DMS53 treated with DMSO at 0.1 percent for 48 hours (cell line): ENCODE measurements at regions not wholly inside any gene's neighbourhood (a gene's known extent, or its start where the extent isn't known, plus 50 kb on each side); places are given as distances from the start of the nearest gene placed in this dataset.

Source experiments
- DNase-seq: peaks from one replicate; lab custom pipeline; 2025; ENCODE audit not compliant: unreplicated experiment; lab: John Stamatoyannopoulos, UW

- DNase-seq, result no peak
Observed at GRCh38 chr19:27777242-27777641, 1435.7 kb downstream of the UQCRFS1 start.

- no peak for DNase-seq
Observed at GRCh38 chr19:27776524-27776923, 1436.4 kb downstream of the UQCRFS1 start.

DNA sequence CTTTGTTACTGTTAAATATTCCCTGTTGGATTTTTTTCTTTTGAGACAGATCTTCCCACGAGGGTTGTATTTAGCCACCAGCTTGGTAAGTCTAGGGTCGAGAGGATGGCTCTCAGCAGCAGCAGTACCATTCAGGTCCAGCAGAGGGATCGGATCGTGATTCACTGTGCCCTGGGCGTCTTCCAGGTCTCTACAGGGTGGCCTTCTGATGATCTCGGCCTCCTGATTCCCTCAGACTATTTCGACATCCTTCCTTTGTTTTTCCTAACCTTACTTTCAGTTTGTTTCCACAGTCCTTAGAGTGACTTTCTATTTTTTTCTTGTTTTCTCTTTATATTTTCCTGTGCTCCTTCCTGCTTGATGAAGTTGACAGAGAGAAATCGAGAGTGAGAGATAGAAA is 1436.9 kb downstream of the UQCRFS1 start:
- no peak for DNase-seq

DNA sequence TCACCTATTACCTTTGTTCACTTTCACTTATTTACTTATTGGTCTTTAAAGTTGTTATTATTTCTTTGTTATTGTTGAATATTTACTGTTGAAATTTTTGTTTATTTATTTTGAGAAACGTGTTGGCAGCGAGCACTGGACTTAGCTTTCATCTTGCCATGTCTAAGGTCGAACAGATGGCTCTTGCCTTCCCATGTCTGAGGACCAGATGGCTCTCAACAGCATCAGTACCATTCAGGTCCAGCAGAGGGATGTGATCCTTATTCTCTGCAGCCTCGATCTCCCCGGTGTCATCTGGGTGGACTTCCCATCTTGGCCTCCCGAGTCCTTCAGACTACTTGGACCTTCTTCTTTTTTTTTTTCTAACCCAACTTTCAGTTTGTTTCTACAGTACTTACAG is 1437.6 kb downstream of the UQCRFS1 start:
- no peak for DNase-seq

GRCh38 chr19:27774827-27775226 is 1438.1 kb downstream of the UQCRFS1 start:
- DNase-seq, result no peak

DNA sequence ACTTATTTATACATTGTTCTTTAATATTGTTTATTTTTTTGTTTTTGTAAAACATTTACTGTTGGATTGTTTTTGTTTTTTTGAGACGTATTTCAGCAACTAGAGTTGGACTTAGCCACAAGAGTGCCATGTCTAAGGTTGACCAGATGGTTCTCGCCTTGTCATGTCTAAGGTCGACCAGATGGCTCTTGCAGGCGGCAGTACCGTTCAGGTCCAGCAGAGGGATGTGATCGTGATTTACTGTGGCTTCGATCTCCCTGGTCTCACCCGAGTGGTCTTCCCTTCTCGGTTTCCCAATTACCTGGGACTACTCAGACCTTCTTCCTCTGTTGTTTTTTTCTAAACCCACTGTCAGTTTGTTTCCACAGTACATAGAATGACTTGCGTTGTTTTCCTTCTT is 1438.6 kb downstream of the UQCRFS1 start:
- DNase-seq, result no peak

DNA sequence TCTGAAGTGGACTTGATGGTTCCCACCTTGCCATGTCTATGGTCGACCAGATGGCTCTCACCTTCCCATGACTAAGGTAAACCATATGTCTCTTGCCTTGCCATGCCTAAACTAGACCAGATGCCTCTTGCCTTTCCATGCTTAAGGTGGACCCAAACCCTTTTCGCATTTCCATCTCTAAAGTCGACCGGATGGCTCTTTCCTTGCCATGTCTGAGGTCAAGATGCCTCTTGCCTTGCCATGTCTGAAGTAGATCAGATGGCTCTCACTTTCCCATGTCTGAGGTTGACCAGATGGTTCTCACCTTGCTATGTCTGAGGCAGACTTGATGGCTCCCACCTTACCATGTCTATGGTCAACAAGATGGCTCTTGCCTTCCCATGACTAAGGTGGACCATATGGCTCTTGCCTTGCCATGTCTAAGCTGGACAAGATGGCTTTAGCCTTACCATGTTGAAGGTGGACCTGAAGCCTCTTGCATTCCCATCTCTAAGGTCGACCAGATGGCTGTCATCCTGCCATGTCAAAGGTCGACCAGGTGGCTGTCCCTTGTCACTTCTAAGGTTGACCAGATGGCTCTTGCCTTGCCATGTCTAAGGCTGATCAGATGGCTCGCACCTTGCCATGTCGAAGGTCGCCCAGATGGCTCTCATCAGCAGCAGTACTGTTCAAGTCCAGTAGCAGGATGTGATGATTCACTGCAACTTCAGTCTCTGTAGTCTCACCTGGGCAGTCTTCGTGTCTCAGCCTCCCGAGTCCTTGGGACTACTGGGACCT is 1439.4 kb downstream of the UQCRFS1 start:
- DNase-seq, result no peak

- no peak for DNase-seq
Observed at GRCh38 chr19:27772059-27772458, 1440.9 kb downstream of the UQCRFS1 start.

DNA sequence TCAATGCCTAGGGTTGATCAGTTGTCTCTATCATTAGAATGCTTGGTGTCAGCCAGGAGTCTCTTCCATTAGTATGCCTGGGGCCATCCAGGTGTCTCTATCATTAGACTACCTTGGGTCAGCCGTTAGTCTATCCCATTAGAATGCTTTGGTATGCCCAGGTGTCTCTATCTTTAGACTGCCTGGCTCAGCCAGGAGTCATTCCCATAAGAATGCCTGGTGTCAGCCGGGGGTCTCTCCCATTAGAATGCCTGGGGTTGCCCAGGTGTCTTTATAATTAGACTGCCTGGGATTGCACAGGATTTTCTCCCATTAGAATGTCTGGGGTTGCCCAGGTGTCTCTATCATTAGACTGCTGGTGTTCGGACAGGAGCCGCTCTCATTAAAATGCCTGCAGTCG is 1442.9 kb downstream of the UQCRFS1 start:
- no peak for DNase-seq

DNA sequence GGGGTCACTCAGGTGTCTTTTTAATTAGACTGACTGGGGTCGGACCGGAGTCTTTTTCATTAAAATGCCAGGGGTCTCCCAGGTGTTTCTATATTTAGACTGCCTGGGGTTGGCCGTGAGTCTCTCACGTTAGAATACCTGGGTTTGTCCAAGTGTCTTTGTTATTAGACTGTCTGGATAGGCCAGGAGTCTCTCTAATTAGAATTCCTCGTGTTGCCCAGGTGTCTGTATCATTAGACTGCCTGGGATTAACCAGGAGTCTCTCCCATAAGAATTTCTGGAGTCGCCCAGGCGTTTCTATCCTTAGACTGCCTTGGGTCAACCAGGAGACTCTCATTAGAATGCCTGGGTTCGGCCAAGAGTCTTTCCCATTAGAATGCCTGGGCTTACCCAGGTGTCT is 1445.7 kb downstream of the UQCRFS1 start:
- no peak for DNase-seq

- DNase-seq, result no peak
Observed at GRCh38 chr19:27765912-27766725, 1446.8 kb downstream of the UQCRFS1 start.

DNA sequence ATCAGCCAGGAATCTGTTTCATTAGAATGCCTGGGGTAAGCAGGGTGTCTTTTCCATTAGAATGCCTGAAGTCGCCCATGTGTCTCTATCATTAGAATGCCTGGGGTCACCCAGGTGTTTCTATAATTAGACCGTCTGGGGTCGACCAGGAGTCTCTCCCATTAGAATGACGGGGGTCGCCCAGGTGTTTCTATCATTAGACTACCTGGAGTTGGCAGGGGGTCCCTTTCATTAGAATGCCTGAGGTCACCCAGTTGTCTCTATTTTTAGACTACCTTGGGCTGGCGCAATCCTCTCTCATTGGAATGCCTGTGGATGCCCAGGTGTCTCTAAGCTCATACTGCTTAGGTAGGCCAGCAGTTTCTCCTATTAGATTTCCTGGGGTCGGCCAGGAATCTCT is 1447.6 kb downstream of the UQCRFS1 start:
- no peak for DNase-seq

DNA sequence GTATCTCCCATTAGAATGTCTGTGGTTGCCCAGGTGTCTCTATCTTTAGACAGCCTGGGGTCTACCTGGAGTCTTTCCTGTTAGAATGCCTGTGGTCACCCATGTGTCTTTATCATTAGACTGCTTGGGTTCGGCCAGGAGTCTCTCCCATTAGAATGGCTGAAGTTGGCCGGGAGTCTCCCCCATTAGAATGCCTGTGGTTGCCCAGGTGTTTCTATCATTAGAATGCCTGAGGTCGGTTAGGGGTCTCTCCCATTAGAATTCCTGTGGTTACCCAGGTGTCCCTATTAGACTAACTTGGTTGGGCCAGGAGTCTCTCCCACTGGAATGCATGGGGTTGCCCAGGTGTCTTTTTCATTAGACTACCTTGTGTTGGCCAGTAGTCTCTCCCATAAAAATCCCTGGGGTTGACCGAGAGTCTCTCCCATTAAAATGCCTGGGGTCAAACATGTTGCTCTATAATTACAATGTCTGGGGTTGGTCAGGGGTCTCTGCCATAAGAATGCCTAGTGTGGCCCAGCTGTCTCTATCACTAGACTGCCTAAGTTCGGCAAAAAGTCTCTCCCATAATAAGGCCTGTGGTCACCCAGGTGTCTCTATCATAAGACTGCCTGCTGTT is 1448.7 kb downstream of the UQCRFS1 start:
- no peak for DNase-seq

- no peak for DNase-seq
Observed at GRCh38 chr19:27762933-27763332, 1450.0 kb downstream of the UQCRFS1 start.

GRCh38 chr19:27759896-27760295 is 1453.1 kb downstream of the UQCRFS1 start:
- no peak for DNase-seq

DNA sequence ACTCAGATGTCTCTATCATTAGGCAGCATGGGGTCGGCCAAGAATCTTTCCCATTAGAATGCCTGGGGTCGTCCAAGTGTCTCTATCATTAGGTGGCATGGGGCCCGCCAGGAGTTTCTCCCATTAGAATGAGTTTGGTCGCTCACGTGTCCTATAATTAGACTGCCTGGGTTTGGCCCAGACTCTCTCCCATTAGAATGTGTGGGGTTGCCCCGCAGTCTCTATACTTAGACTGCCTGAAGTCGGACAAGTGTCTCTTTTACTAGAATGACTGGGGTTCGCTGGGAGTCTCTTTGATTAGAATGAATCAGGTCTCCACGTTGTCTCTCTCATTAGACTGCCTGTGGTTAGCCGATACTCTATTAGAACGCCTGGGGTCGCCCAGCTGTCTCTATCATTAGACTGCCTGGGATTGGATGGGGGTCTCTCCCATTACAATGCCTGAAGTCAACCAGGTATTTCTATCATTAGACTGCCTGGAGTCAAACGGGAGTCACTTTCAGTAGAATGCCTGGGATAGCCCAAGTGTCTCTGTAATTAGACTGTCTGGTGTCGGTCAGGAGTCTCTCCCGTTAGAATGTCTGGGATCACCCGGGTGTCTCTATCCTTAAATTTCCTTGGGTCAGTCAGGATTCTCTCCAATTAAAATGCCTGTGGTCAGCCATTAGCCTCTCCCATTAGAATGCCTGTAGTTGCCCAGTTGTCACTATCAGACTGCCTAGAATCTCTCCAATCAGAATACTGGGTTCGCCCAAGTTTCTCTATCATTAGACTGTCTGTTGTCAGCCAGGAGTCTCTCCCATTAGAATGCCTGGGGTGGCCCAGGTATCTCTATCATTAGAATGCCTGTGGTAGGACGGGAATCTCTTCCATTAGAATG is 1454.1 kb downstream of the UQCRFS1 start:
- DNase-seq, result no peak

GRCh38 chr19:27754700-27755099 is 1458.3 kb downstream of the UQCRFS1 start:
- DNase-seq, result no peak

DNA sequence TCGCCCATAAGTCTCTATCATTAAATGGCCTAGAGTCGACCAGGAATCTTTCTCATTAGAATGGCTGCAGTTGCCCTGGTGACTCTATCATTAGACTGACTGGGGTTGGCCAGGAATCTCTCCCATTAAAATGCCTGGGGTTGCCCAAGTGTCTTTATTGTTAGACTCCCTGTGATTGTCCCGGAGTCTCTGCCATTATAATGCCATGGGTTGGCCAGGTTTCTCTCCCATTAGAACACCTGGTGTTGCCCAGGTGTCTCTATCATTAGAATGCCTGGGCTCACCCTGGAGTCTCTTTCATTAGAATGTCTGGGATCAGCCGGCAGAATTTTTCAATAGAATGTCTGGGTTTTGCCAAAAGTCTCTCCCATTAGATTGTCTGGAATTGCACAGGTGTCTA is 1459.3 kb downstream of the UQCRFS1 start:
- DNase-seq, result no peak

DNA sequence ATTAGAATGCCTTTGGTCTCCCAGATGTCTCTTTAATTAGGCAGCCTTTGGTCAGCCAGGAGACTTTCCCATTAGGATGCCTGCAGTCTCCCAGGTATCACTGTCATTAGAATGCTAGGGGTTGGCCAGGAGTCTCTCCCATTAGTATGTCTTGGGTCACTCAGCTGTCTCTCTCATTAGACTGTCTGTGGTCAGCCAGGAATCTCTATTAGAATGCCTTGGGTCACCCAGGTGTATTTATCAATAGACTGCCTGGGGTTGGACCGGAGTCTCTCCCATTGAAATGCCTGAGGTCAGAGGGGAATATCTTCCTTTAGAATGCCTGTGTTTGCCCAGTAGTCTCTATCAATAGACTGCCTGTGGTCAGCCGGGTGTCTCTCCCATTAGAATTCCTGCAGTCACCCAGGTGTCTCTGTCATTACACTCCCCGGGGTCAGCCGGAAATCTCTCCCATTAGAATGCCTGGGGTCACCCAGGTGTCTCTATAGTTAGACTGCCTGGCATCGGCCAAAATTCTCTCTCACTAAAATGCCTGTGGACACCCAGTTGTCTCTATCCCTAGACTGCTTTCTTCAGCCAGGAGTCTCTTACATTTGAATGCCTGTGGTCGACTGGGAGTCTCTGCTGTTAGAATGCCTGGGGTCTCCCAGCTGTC is 1460.3 kb downstream of the UQCRFS1 start:
- DNase-seq, result no peak

DNA sequence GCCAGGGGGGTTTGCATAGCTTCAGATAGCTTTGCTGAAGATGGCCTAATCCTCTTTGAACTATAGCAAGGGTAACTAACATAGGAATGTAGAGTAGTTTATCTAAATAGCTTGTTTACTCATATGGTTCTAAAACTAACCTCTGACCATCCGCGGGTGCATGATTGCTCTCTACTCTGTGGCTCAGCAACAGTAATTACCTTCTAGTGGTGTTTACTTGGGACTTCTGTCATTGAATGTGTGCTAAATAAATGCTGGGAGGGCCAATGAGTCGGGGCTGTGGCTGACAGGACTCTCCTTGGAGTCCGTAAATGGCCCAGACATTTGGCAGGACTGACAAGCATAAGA is 1461.9 kb downstream of the UQCRFS1 start:
- DNase-seq, result no peak
